ENCODE measurements at regions not wholly inside any gene's neighbourhood (a gene's known extent, or its start where the extent isn't known, plus 50 kb on each side); places are given as distances from the start of the nearest gene placed in this dataset.
"Not testable (repeated sequence)": the region's sequence is repeated elsewhere in the genome, so short reads cannot be mapped to it uniquely, and the experiment has no call there.

- H4K20me1 ChIP-seq (replicated peaks; ENCODE audit: control insufficient read depth, extremely low read depth, insufficient read depth, low read length), result no peaks in the 10 kb centered on the region
- DNase-seq (ENCODE audit: low read depth, low spot score) (no peak), FAIRE-seq (no peak)
- H3K27me3 ChIP-seq (ENCODE audit: control insufficient read depth in 2 of 2, insufficient read depth in 2 of 2, low read length in 2 of 2), result no peaks in the 10 kb centered on the region
- no peak overlapping the region for H2AFZ ChIP-seq (ENCODE audit: low read depth, low read length)
- dilution Hi-C loops (cut with MboI; ENCODE audit: extremely low pct_ligation_motif_present, low sequenced_read_pairs), result no loop called here
- H3K9me1 ChIP-seq (replicated peaks; ENCODE audit: control insufficient read depth, extremely low read depth, insufficient read depth, low read length), result no peaks in the 10 kb centered on the region
- ChIA-PET CTCF (no interaction called here), POLR2A (no interaction called here)
- H3K9ac ChIP-seq (replicated peaks; ENCODE audit: extremely low read depth, insufficient read depth, low read length), result no peak overlapping the region
- H3K36me3 ChIP-seq (ENCODE audit: control insufficient read depth in 2 of 2, extremely low read depth in 1 of 2, insufficient read depth in 2 of 2, low read length in 2 of 2), result no peaks in the 10 kb centered on the region
- no peak for TF ChIP-seq GATA2 (IDR thresholded peaks at IDR 0.05; ENCODE audit: insufficient read depth, insufficient read length, low read depth, low read length)
- no peak for TF ChIP-seq POLR2AphosphoS5 (IDR thresholded peaks at IDR 0.05; ENCODE audit: insufficient read depth, low read depth, low read length)
- no peak for TF ChIP-seq CTCF (IDR thresholded peaks at IDR 0.05; ENCODE audit: extremely low read depth in 1 of 2, insufficient read depth in 1 of 2, low read depth in 1 of 2, low read length in 2 of 2)
- TF ChIP-seq MYC (IDR thresholded peaks at IDR 0.05; ENCODE audit: low read depth, low read length), result no peak
- TF ChIP-seq EZH2 (IDR thresholded peaks at IDR 0.05; ENCODE audit: borderline replicate concordance, low read depth, low read length, severe bottlenecking), result no peak
- TF ChIP-seq POLR2A (IDR thresholded peaks at IDR 0.05; ENCODE audit: low read depth, low read length), result no peak
- TF ChIP-seq JUN (IDR thresholded peaks at IDR 0.05; ENCODE audit: borderline replicate concordance, insufficient read depth, insufficient read length, low read depth), result no peak
- no peak for TF ChIP-seq MAX (IDR thresholded peaks at IDR 0.05; ENCODE audit: insufficient read depth, insufficient read length)
- no peak for TF ChIP-seq FOS (IDR thresholded peaks at IDR 0.05; ENCODE audit: borderline replicate concordance, insufficient read depth, low read length)
- no peaks in the 10 kb centered on the region for H3K4me1 ChIP-seq (ENCODE audit: control insufficient read depth, extremely low read depth, insufficient read depth, low read length)
- H3K4me3 ChIP-seq (replicated peaks in 1 of 3; ENCODE audit: insufficient read depth in 1 of 3, low read depth in 1 of 3, low read length in 3 of 3), result no peak overlapping the region
- no peaks in the 10 kb centered on the region for H3K9me3 ChIP-seq (replicated peaks; ENCODE audit: control insufficient read depth, insufficient read depth, low read length)
- H3K27ac ChIP-seq (ENCODE audit: insufficient read depth, low read depth, low read length), result no peak overlapping the region
- no peaks in the 10 kb centered on the region for H3K79me2 ChIP-seq (ENCODE audit: control insufficient read depth, insufficient read depth, low read length)
- no peak overlapping the region for H3K4me2 ChIP-seq (ENCODE audit: insufficient read depth, low read length)
- intact Hi-C loops (cut with micrococcal nuclease), result no loop called here
- BruUV-seq (replicated peaks), result no TSS peak
Observed at GRCh38 chr2:192390401-192390800, 195.7 kb upstream of the TMEFF2 start.

- POLR2A ChIA-PET; H3K27ac ChIP-seq (ENCODE audit: insufficient read depth, low read depth, low read length); dilution Hi-C loops (cut with MboI; ENCODE audit: extremely low pct_ligation_motif_present, low sequenced_read_pairs); BruUV-seq (replicated peaks); H3K9ac ChIP-seq (replicated peaks; ENCODE audit: extremely low read depth, insufficient read depth, low read length); CTCF ChIA-PET; H4K20me1 ChIP-seq (replicated peaks; ENCODE audit: control insufficient read depth, extremely low read depth, insufficient read depth, low read length); H3K4me3 ChIP-seq (replicated peaks in 1 of 3; ENCODE audit: insufficient read depth in 1 of 3, low read depth in 1 of 3, low read length in 3 of 3); H3K4me1 ChIP-seq (ENCODE audit: control insufficient read depth, extremely low read depth, insufficient read depth, low read length); H3K79me2 ChIP-seq (ENCODE audit: control insufficient read depth, insufficient read depth, low read length); FAIRE-seq; H3K4me2 ChIP-seq (ENCODE audit: insufficient read depth, low read length); H2AFZ ChIP-seq (ENCODE audit: low read depth, low read length); H3K9me3 ChIP-seq (replicated peaks; ENCODE audit: control insufficient read depth, insufficient read depth, low read length); H3K36me3 ChIP-seq (ENCODE audit: control insufficient read depth in 2 of 2, extremely low read depth in 1 of 2, insufficient read depth in 2 of 2, low read length in 2 of 2); H3K27me3 ChIP-seq (ENCODE audit: control insufficient read depth in 2 of 2, insufficient read depth in 2 of 2, low read length in 2 of 2); intact Hi-C loops (cut with micrococcal nuclease); H3K9me1 ChIP-seq (replicated peaks; ENCODE audit: control insufficient read depth, extremely low read depth, insufficient read depth, low read length); DNase-seq (ENCODE audit: low read depth, low spot score): not testable (repeated sequence)
Observed at GRCh38 chr2:192384191-192384590, 189.5 kb upstream of the TMEFF2 start.

Data from endothelial cell of umbilical vein (primary cell).